HG03442 (cell line): ENCODE measurements at regions not wholly inside any gene's neighbourhood (a gene's known extent, or its start where the extent isn't known, plus 50 kb on each side); places are given as distances from the start of the nearest gene placed in this dataset.
"Not testable (repeated sequence)": the region's sequence is repeated elsewhere in the genome, so short reads cannot be mapped to it uniquely, and the experiment has no call there.

Experiments
- ATAC-seq: cut with Tn5 transposase; IDR thresholded peaks from one replicate; pipeline ENCODE4 v1.9.1; 2021; ENCODE audit warnings: mild to moderate bottlenecking, moderate library complexity; ENCODE audit not compliant: unreplicated experiment

DNA sequence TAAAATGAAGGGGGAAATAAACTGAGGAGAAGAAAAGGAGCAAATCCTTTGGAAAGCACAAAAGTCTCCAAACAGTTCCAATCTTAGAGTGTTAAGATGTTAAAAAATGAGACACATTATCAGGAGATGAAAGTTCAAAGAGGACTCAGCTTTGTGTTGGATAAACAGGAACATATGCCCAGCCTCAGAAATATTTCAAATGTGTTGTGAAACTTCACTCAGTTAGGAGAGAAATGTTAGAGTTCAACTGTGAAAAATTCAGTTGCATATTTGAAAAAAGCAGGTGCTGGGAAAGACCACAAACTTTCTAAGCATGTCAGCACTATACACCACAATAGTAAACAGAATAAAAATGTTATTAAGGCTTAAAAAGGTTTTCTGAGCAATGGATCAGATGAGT, 136.8 kb upstream of the PRKD1 start:
- no peak for ATAC-seq

DNA sequence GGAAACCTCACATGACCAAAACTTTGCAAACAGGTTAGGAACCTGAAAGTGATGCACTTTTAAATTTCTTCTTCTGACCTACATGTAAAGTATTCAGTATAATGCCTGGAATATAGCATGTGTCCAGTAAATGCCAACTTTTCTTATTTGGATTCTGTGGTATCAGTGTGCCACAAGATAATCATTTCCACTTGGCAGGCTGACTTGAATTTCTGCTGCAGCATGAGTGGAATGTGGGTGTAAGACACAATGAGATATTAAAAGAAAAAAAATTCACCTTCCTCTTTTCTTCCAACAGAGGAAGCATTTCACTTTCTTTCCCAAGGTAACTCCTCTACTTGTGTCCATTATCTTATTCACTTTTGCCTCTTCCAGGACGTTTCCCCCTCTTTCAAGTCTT, 141.9 kb upstream of the PRKD1 start:
- no peak for ATAC-seq

DNA sequence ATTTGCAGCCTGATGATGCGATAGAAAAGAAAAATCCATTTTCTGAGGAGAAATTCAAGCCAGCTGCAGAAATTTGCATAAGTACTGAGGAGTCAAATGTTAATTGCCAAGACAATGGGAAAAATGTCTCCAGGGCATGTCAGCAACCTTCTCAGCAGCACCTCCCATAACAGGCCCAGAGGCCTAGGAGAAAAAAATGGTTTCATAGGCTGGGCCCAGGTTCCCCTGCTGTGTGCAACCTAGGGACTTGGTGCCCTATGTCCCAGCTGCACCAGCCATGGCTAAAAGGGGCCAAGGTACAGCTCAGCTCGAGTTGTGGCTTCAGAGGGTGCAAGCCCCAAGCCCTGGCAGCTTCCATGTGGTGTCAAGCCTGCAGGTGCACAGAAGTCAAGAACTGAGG, 144.8 kb upstream of the PRKD1 start:
- ATAC-seq: not testable (repeated sequence)

DNA sequence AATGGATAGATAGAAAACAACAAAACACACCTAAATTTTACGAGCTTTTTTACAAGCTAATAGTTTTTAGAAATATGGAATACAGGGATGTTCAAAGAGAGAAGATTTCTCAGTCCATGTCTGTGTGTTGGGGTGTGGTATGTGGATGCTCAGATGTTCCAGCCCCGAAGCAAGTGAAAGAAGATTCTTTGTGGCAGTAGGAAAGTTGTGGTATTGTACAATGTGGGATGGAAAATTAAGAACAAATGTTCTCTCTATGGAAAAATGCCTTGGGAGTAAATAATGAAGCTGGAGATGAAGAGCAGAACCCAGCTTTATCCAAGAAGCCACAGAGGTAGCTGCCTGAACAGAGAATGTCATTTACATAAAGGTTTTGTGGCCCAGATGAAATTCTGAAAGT, 150.3 kb upstream of the PRKD1 start:
- ATAC-seq: no peak

DNA sequence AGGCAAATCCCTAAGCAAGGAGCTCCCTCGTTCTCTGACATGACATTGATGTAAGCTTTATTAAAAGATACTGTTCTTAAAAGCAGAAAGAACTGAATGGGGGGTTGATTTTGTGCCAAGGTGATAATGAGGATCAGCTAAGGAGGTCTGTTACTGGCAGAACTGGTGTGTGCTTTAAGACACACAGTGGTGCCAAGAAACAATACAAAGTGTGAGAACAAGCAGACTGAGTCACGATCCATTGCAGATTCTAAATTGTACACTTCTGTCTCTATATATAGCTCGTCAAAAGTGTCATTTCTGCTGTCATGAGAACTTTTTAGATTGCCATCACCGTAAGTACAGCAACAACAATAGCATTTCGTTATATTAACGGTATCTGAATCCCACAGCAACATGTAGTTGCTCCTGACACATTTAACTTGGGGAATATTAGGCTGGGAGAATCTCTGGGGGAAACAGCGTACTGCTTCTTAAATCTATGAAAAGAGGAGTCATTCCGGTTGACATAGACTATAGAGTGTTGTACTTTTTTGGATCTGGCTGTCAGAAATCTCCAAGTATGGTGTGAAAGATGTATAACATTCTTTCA, 151.3 kb upstream of the PRKD1 start:
- ATAC-seq: no peak

DNA sequence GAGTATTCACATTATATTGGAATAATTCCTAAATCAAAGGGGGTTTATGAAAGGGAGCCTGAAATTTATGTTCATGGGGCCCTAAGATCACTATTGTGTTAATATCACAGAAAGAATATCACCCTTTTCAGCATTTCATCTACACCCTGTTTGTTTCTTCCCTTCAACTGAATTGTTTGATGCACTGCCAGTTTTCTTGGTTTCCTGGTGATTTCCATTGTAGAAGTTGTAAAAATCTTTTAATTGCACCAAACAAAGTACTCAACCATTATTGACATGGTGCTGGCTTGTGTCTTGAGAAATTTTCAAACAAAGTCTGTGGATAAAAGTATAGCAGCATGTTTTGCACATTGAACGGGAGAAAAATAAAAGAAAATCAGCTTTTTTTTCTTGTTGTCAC, 154.8 kb upstream of the PRKD1 start:
- no peak for ATAC-seq

DNA sequence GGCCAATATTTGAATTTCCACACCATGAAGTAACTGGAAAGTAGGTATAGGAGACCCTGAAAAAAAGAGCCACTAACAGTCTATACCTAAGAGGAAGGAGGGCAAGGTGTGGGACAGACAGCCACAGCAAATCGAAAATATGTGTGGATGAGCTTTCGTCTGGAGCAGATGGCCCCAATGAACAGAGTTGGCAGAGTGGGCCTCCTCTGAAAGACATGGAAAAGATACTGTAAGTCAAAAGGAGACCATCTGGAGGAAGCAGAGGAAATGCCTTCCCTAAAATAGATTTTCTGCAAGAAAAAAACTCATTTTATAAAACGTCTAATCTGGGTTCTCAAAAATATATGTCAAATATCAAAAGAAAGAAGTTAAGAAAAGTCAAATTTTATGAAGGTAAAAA, 157.2 kb upstream of the PRKD1 start:
- no peak for ATAC-seq

DNA sequence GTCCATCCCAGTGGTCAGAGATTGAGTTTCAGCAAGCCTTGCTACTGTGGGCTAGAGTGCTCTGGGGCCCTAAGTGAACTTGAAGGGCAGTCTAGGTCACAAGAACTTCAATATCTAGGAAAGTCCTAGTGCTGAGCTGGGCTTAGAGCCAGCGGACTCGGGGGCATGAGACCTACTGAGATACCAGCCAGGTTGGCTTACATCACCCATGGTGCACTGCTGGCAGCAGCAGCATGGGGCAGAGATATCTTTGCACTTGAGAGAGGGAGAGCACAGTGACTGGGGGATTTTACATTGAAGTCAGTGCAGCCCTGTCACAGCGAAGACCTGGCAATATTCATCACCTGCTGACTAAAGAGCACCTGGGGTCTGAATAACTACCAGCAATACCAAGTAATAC, 158.3 kb upstream of the PRKD1 start:
- no peak for ATAC-seq

DNA sequence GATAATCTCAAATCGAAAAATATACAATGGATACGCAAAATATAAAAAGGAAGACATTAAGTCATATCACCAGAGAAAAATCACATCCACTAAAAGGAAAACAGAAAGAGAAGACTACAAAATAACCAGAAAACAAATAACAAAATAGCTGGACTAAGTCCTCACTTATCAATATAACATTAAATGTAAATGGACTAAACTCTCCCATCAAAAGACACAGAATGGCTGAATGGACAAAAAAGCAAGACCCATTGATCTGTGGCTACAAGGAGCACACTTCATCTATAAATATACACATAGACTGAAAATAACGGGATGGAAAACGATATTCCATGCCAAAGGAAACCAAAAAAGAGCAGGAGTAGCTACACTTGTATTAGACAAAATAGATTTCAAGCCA, 161.0 kb upstream of the PRKD1 start:
- no peak for ATAC-seq

DNA sequence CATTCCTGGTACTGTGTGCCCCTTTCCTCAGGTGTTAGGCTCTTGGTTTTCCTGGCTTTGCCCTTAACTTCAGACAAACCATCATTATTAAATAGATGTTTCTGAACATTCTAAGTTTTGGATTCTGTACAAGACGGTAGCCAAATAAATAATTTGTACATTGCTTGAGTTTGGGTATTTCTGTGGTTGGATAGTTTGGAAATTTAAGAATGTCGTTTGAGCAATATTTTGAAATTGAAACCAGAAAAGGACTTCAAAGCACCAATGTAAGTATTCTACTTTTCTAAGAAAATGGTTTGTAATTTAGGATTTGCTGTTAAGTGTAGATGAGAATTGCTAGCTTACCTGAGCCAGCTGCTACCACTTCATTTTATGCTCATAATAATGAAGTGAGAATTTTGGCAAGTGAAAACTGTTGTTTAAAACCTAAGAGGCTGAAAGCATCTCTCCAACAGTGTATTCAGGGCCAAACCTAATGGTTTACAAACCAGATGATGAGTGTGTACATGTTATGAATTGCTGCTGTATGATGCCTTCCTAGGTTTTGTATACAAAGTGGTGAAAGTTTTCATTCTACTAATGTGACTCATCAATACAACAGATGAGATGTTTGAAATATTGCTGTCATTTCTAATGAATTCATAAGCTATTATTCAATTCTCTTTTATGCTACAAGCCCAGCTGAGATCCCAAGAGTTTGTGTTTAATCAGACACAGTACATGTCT, 181.5 kb upstream of the PRKD1 start:
- ATAC-seq: no peak

DNA sequence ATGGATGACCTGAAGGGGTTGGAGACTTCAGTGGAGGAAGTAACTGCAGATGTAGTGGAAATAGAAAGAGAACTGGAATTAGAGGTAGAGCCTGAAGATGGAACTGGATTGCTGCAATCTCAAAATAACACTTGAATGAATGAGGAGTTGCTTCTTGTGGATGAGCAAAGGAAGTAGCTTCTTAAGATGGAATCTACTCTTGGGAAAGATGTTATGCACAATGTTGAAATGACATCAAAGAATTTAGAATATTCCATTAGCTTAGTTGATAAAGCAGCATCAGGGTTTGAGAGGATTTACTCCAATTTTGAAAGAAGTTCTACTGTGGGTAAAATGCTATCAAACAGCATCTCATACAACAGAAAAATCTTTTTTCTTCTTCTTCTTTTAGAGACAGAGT, 186.4 kb upstream of the PRKD1 start:
- no peak for ATAC-seq

DNA sequence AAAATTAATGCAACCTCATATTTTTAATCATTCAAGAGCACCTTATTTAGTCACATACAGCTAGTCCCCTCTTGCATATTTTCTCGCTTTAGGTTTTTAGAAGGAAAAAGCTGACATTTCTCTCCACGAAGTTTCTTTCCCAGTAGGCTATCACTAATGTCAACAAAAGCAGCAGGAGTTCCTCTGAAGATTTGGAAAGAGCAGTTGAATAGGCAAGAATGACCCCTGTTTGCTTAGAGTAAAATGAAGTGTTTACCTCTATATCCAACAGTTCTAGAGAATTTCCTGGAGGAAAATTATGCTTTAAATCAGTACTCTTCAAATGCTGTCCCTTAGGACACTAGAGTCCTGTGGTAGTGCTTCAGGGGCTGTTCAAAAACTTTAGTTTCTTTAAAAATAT, 188.1 kb upstream of the PRKD1 start:
- no peak for ATAC-seq

DNA sequence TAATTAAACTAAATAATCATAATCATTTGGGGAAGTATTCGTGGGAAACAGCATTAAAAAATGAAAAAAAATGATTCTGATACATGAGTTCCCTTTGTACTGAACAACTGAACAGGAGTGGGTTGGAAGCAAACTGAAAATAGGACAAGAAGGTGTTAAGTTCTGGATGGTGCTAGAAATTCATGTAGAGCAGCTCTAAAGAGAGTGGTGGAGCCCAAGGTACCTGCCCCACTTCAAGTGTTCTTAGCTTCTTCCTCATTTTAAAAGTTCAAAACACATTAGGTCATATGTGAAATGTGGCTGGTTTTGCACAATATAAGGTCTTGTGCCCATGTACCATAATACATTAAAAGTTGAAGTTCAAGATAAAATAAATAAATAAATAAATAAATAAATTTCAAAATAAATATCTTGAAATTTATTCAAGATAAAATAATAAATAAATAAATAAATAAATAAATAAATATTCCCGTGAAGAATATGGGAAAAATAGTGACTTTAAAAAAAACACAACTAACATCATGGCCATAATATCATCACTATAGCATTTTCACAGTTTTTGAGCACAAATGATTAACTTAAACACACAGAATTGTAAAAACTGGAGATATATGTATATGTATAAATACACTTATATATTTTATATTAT, 191.5 kb upstream of the PRKD1 start:
- no peak for ATAC-seq

DNA sequence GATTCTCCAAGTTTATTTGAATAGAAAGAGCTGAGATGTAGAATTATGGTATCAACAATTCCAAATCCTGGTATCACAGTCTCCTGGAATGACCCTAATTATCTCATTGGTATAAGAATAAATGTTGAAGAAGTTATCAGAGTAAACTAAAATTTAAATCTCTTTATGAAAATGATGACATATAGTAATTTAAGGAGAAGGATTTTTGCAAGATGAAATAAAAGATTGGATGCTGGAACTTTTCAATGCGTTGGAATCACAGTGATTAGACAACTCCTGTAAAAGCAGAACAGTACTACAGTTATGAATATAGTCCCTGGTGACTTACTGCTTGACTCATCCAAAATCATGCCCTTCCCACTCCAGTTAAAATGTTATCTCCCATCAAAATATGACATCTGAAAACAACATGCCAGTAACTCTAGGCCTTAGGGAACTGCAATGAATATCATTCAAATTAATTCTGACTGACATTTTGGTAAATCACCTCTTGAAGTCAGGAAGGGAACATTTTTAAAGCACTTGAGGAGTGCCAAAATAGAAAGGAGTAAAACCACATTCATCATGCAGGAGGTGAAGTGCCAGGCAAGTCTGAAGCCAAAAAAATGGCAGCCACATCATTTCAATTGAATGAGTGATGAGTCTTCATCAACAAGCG, 197.8 kb upstream of the PRKD1 start:
- ATAC-seq: no peak

DNA sequence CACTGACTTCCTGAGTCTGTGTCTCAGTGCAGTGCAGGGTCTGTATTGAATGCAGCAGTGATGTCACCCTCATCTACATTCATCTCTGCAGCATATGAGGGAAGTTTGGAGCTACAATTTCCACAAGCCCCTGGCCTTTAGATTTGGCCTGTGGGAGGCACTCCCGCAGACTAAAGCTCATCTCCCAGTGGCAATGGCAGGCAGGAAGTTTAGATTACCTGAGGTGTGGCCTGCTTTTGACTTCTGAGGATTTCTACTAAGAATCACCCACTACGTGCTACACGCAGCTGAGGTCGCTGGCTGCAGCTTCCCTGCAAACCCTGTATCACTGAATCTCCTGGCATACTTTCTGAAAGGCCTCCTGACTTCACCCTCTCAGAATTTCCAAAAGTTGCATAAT, 202.2 kb upstream of the PRKD1 start:
- no peak for ATAC-seq

DNA sequence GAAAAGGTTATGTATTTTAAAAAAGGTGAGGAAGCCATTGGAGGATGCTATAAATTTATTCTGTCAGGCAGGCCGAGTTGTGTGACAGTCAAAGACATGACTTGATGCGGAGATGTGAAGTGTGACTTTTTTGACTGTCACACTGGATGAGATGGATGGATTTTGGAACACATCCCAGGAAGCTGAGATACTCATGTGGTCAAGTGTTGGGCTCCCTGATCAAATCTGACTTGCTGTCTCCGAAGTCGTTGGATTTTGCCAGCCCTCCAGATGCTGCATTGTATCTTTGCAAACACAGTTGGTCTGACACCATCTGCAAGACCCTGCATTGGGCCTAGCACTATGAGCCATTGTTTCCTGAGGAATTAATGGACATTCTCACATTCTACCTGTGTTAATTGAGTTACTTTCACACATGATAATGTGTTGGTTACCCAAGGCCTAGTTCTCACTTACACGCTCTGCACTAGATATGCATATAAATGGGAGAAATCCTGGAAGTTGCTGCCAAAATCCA, 204.0 kb upstream of the PRKD1 start:
- ATAC-seq: no peak

DNA sequence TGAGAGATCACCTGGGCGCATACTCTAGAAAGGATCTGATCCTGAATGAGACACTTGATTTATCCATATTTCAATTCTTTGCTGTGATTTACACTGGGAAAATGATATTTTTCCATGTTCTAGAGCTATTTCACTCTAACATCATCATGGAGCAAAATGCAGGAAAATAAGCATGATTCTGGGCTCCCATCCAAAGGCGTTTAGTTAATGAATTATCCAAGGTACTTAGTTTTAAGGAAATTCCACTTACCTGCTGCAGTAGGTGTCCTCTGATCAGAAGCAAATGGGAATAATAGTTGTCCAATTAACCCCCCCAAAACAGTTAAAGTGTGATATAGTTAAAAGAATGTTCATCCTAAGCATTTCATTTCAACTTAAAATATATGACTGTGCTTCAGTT, 204.5 kb upstream of the PRKD1 start:
- ATAC-seq: no peak

DNA sequence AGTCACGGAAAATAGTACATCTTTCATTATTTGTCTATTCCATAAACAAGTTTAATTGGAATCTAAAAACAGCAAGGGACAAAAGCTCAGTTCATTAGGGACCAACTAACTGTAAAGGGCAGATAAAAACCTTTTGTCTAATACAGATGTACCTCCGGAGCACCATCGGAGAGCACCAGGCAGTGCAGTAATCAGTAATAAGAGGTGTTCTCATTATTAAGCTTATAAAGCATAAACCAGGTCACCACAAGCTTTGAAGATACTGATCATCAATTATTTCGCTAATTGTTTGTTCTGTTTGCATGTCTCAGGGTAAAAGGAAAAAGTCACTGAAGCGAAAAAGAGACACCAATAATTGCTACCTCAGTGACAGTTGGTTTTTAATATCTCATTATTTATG, 207.3 kb upstream of the PRKD1 start:
- ATAC-seq: no peak

DNA sequence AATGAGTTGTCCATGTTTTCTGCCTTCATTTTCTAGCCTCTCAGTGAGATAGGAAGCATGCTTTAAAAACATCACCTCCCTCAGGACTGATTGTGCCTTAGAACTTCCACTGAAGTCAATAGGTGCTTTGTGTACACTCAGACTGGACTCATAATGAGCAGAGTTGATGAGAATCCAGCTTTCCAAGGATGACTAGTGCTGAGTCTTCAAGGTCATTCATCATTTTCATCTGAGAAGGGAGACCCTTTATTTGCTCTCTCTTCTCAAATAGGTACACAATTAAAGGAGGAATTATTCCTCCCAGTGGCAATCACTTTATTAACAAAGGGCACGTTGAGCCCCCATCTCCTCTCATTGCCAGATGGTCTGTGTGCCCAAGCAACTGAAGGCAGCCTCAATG, 210.9 kb upstream of the PRKD1 start:
- ATAC-seq: no peak

DNA sequence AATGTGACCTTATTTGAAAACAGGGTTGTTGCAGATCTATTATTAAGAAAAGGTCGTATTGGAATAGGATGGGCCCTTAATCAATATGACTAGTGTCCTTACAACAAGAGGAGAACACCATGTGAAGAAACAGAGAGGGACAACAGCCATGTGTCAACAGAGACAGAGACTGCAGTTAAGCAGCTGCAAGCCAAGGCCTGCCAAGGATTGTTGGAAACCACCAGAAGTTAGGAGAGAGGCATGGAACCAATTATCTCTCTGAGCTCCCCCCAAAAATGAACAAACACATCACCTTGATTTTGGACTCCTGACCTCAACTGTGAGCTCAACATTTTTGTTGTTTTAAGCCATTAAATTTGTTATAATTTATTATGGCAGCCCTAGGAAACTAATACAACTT, 214.6 kb upstream of the PRKD1 start:
- ATAC-seq: no peak

DNA sequence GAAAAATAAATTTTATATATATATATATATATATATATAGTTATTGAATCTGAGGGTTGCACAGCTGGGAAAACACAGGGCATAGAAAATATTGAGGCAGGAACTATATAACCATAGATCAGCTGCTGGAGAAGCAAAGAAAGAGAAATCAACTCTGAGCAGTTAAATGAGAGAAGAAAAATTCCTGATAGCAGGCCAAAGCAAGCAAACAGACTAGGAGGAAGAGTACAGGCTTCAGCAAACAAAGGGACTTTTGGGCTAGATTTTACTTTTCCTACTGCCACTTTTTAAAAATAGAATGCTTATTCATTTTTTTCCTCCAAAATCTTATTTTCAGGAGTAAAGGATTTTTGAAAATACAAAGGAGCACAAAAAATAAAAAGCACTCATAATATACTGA, 216.0 kb upstream of the PRKD1 start:
- no peak for ATAC-seq

DNA sequence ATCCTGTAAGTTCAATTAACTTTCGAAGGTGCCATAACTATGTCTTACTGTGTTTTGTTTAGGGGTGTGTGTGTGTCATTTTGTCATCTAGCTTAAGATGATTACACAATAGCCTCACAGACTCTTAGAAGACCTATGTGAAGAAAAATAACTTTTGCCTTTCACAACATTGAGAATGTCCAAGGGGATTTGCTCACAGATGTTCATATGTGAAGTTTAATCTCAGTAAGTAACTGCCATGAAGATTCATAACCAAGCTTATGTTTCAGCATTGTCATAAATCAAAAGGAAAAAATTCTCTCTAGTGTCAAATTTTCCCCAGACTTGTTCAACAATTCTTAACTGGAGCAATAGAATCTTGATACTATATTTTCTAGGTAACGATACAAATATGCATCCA, 226.1 kb upstream of the PRKD1 start:
- no peak for ATAC-seq
